ENCODE measurements at regions not wholly inside any gene's neighbourhood (a gene's known extent, or its start where the extent isn't known, plus 50 kb on each side); places are given as distances from the start of the nearest gene placed in this dataset.

GRCh38 chr2:17387591-17387990, 130.6 kb downstream of the RAD51AP2 start:
- no peaks in the 10 kb centered on the region for H3K36me3 ChIP-seq (ENCODE audit: insufficient read depth, low read length)

GRCh38 chr2:17386771-17387170, 131.5 kb downstream of the RAD51AP2 start:
- Histone ChIP-seq H3K4me1 (ENCODE audit: low read length) (no peaks in the 10 kb centered on the region), H2AFZ (ENCODE audit: low read length) (no peak overlapping the region), H3K27me3 (ENCODE audit: low read length) (no peaks in the 10 kb centered on the region), H3K27ac (ENCODE audit: low read length) (no peak overlapping the region), H3K79me2 (ENCODE audit: low read length) (no peaks in the 10 kb centered on the region), H3K4me3 (ENCODE audit: low read length) (no peak overlapping the region), H3K4me2 (ENCODE audit: low read depth, low read length, poor library complexity, severe bottlenecking) (no peak overlapping the region), H3K9ac (ENCODE audit: low read length) (no peak overlapping the region), H3K9me3 (ENCODE audit: low read length) (no peaks in the 10 kb centered on the region), H3K36me3 (ENCODE audit: insufficient read depth, low read length) (no peaks in the 10 kb centered on the region), H4K20me1 (ENCODE audit: insufficient read depth, low read depth, low read length) (no peaks in the 10 kb centered on the region), H3K9me2 (replicated peaks; ENCODE audit: insufficient read depth, low read length) (no peaks in the 10 kb centered on the region)
- DNase-seq = no peak

More at GRCh38 chr2:17387591-17387990, 130.6 kb downstream of the RAD51AP2 start:
- DNase-seq = no peak
- Histone ChIP-seq H3K27ac (ENCODE audit: low read length) (no peak overlapping the region), H3K9ac (ENCODE audit: low read length) (no peak overlapping the region), H3K79me2 (ENCODE audit: low read length) (no peaks in the 10 kb centered on the region), H3K4me2 (ENCODE audit: low read depth, low read length, poor library complexity, severe bottlenecking) (no peak overlapping the region), H2AFZ (ENCODE audit: low read length) (no peak overlapping the region), H3K27me3 (ENCODE audit: low read length) (no peaks in the 10 kb centered on the region), H3K4me1 (ENCODE audit: low read length) (no peaks in the 10 kb centered on the region), H4K20me1 (ENCODE audit: insufficient read depth, low read depth, low read length) (no peaks in the 10 kb centered on the region), H3K9me3 (ENCODE audit: low read length) (no peaks in the 10 kb centered on the region), H3K4me3 (ENCODE audit: low read length) (no peak overlapping the region), H3K9me2 (replicated peaks; ENCODE audit: insufficient read depth, low read length) (no peaks in the 10 kb centered on the region)

- DNase-seq = no peak
- Histone ChIP-seq H3K79me2 (ENCODE audit: low read length) (no peaks in the 10 kb centered on the region), H3K27ac (ENCODE audit: low read length) (no peak overlapping the region), H3K4me1 (ENCODE audit: low read length) (peaks cover 5% of the 10 kb centered on the region), H3K36me3 (ENCODE audit: insufficient read depth, low read length) (no peaks in the 10 kb centered on the region), H3K4me2 (ENCODE audit: low read depth, low read length, poor library complexity, severe bottlenecking) (no peak overlapping the region), H3K4me3 (ENCODE audit: low read length) (no peak overlapping the region), H3K9me2 (replicated peaks; ENCODE audit: insufficient read depth, low read length) (no peaks in the 10 kb centered on the region), H3K9me3 (ENCODE audit: low read length) (no peaks in the 10 kb centered on the region), H3K9ac (ENCODE audit: low read length) (no peak overlapping the region), H4K20me1 (ENCODE audit: insufficient read depth, low read depth, low read length) (no peaks in the 10 kb centered on the region), H3K27me3 (ENCODE audit: low read length) (no peaks in the 10 kb centered on the region), H2AFZ (ENCODE audit: low read length) (no peak overlapping the region)
These were observed 138.2 kb downstream of the RAD51AP2 start for GRCh38 chr2:17380003-17380402.

- Histone ChIP-seq H3K27me3 (ENCODE audit: low read length) (no peaks in the 10 kb centered on the region), H3K9me2 (replicated peaks; ENCODE audit: insufficient read depth, low read length) (no peaks in the 10 kb centered on the region; the same call in 1 of the 2 replicates), H3K27ac (ENCODE audit: low read length) (no peak overlapping the region), H3K79me2 (ENCODE audit: low read length) (no peaks in the 10 kb centered on the region), H4K20me1 (ENCODE audit: insufficient read depth, low read depth, low read length) (no peaks in the 10 kb centered on the region), H3K4me1 (ENCODE audit: low read length) (peaks cover 5% of the 10 kb centered on the region), H3K9me3 (ENCODE audit: low read length) (no peaks in the 10 kb centered on the region), H2AFZ (ENCODE audit: low read length) (no peak overlapping the region), H3K4me2 (ENCODE audit: low read depth, low read length, poor library complexity, severe bottlenecking) (no peak overlapping the region), H3K4me3 (ENCODE audit: low read length) (no peak overlapping the region), H3K36me3 (ENCODE audit: insufficient read depth, low read length) (no peaks in the 10 kb centered on the region), H3K9ac (ENCODE audit: low read length) (no peak overlapping the region)
- DNase-seq = peak; percentile 40
These were observed 143.0 kb downstream of the RAD51AP2 start for GRCh38 chr2:17375262-17375661.

- DNase-seq = no peak
- Histone ChIP-seq H3K4me1 (ENCODE audit: low read length) (peaks cover 5% of the 10 kb centered on the region), H3K9me3 (ENCODE audit: low read length) (no peaks in the 10 kb centered on the region), H3K27me3 (ENCODE audit: low read length) (no peaks in the 10 kb centered on the region), H3K9ac (ENCODE audit: low read length) (no peak overlapping the region), H3K36me3 (ENCODE audit: insufficient read depth, low read length) (no peaks in the 10 kb centered on the region), H3K27ac (ENCODE audit: low read length) (no peak overlapping the region), H3K79me2 (ENCODE audit: low read length) (no peaks in the 10 kb centered on the region), H4K20me1 (ENCODE audit: insufficient read depth, low read depth, low read length) (no peaks in the 10 kb centered on the region), H3K4me3 (ENCODE audit: low read length) (no peak overlapping the region), H2AFZ (ENCODE audit: low read length) (no peak overlapping the region), H3K4me2 (ENCODE audit: low read depth, low read length, poor library complexity, severe bottlenecking) (no peak overlapping the region), H3K9me2 (replicated peaks; ENCODE audit: insufficient read depth, low read length) (no peaks in the 10 kb centered on the region; the same call in 1 of the 2 replicates)
These were observed 144.5 kb downstream of the RAD51AP2 start for GRCh38 chr2:17373741-17374140.

GRCh38 chr2:17373041-17373440, 145.2 kb downstream of the RAD51AP2 start:
- H3K27me3 ChIP-seq (ENCODE audit: low read length) = no peaks in the 10 kb centered on the region
- H3K4me2 ChIP-seq (ENCODE audit: low read depth, low read length, poor library complexity, severe bottlenecking) = no peak overlapping the region
- no peak overlapping the region for H3K9ac ChIP-seq (ENCODE audit: low read length)
- no peaks in the 10 kb centered on the region; the same call in 1 of the 2 replicates for H3K9me2 ChIP-seq (replicated peaks; ENCODE audit: insufficient read depth, low read length)
- DNase-seq = no peak
- H3K4me1 ChIP-seq (ENCODE audit: low read length) = peaks cover 5% of the 10 kb centered on the region
- no peak overlapping the region for H3K4me3 ChIP-seq (ENCODE audit: low read length)
- H3K36me3 ChIP-seq (ENCODE audit: insufficient read depth, low read length) = no peaks in the 10 kb centered on the region
- H3K27ac ChIP-seq (ENCODE audit: low read length) = no peak overlapping the region
- H3K9me3 ChIP-seq (ENCODE audit: low read length) = no peaks in the 10 kb centered on the region
- no peaks in the 10 kb centered on the region for H3K79me2 ChIP-seq (ENCODE audit: low read length)
- no peak overlapping the region for H2AFZ ChIP-seq (ENCODE audit: low read length)
- H4K20me1 ChIP-seq (ENCODE audit: insufficient read depth, low read depth, low read length) = no peaks in the 10 kb centered on the region

GRCh38 chr2:17363846-17364245, 154.4 kb downstream of the RAD51AP2 start:
- no peaks in the 10 kb centered on the region for H4K20me1 ChIP-seq (ENCODE audit: insufficient read depth, low read depth, low read length)
- H3K27me3 ChIP-seq (ENCODE audit: low read length) = no peaks in the 10 kb centered on the region
- H3K9me2 ChIP-seq (replicated peaks; ENCODE audit: insufficient read depth, low read length) = no peaks in the 10 kb centered on the region
- no peaks in the 10 kb centered on the region for H3K4me1 ChIP-seq (ENCODE audit: low read length)
- no peaks in the 10 kb centered on the region for H3K36me3 ChIP-seq (ENCODE audit: insufficient read depth, low read length)
- H3K9ac ChIP-seq (ENCODE audit: low read length) = no peak overlapping the region
- DNase-seq = no peak
- H3K4me2 ChIP-seq (ENCODE audit: low read depth, low read length, poor library complexity, severe bottlenecking) = no peak overlapping the region
- no peaks in the 10 kb centered on the region for H3K9me3 ChIP-seq (ENCODE audit: low read length)
- H3K4me3 ChIP-seq (ENCODE audit: low read length) = no peak overlapping the region
- H3K79me2 ChIP-seq (ENCODE audit: low read length) = no peaks in the 10 kb centered on the region
- H2AFZ ChIP-seq (ENCODE audit: low read length) = no peak overlapping the region
- no peak overlapping the region for H3K27ac ChIP-seq (ENCODE audit: low read length)

GRCh38 chr2:17362956-17363355, 155.3 kb downstream of the RAD51AP2 start:
- no peak overlapping the region for H3K27ac ChIP-seq (ENCODE audit: low read length)
- H3K9me2 ChIP-seq (replicated peaks; ENCODE audit: insufficient read depth, low read length) = no peaks in the 10 kb centered on the region
- no peak overlapping the region for H3K4me2 ChIP-seq (ENCODE audit: low read depth, low read length, poor library complexity, severe bottlenecking)
- no peaks in the 10 kb centered on the region for H3K9me3 ChIP-seq (ENCODE audit: low read length)
- H3K4me1 ChIP-seq (ENCODE audit: low read length) = no peaks in the 10 kb centered on the region
- no peak overlapping the region for H3K9ac ChIP-seq (ENCODE audit: low read length)
- H3K79me2 ChIP-seq (ENCODE audit: low read length) = no peaks in the 10 kb centered on the region
- no peaks in the 10 kb centered on the region for H3K27me3 ChIP-seq (ENCODE audit: low read length)
- no peak for DNase-seq
- no peaks in the 10 kb centered on the region for H4K20me1 ChIP-seq (ENCODE audit: insufficient read depth, low read depth, low read length)
- H3K36me3 ChIP-seq (ENCODE audit: insufficient read depth, low read length) = no peaks in the 10 kb centered on the region
- no peak overlapping the region for H2AFZ ChIP-seq (ENCODE audit: low read length)
- no peak overlapping the region for H3K4me3 ChIP-seq (ENCODE audit: low read length)
